GM18873 (cell line): ENCODE measurements at regions not wholly inside any gene's neighbourhood (a gene's known extent, or its start where the extent isn't known, plus 50 kb on each side); places are given as distances from the start of the nearest gene placed in this dataset.

Experiments
- ATAC-seq: cut with Tn5 transposase; IDR thresholded peaks from one replicate; pipeline ENCODE4 v1.9.1; 2021; ENCODE audit warnings: mild to moderate bottlenecking, moderate library complexity, moderate number of reproducible peaks; ENCODE audit not compliant: unreplicated experiment, low FRiP score

GRCh38 chr2:173753441-173753840 lies 211.7 kb downstream of the SP3 start:
- ATAC-seq: no peak

GRCh38 chr2:173754165-173754564 lies 211.0 kb downstream of the SP3 start:
- no peak for ATAC-seq

- no peak for ATAC-seq
Measured at GRCh38 chr2:173754837-173755236, 210.3 kb downstream of the SP3 start.

GRCh38 chr2:173755798-173756197 lies 209.4 kb downstream of the SP3 start:
- ATAC-seq: no peak

GRCh38 chr2:173759959-173760358 lies 205.2 kb downstream of the SP3 start:
- no peak for ATAC-seq

- no peak for ATAC-seq
Measured at GRCh38 chr2:173760553-173760952, 204.6 kb downstream of the SP3 start.

GRCh38 chr2:173761603-173762119 lies 203.5 kb downstream of the SP3 start:
- ATAC-seq: no peak

- ATAC-seq: no peak
Measured at GRCh38 chr2:173762221-173762620, 203.0 kb downstream of the SP3 start.

- no peak for ATAC-seq
Measured at GRCh38 chr2:173762864-173763263, 202.3 kb downstream of the SP3 start.

GRCh38 chr2:173763641-173764040 lies 201.5 kb downstream of the SP3 start:
- no peak for ATAC-seq

- ATAC-seq: no peak
Measured at GRCh38 chr2:173764094-173764493, 201.1 kb downstream of the SP3 start.

- ATAC-seq: no peak
Measured at GRCh38 chr2:173766537-173767289, 198.5 kb downstream of the SP3 start.

- ATAC-seq: no peak
Measured at GRCh38 chr2:173770947-173771678, 194.1 kb downstream of the SP3 start.

GRCh38 chr2:173772205-173772604 lies 193.0 kb downstream of the SP3 start:
- ATAC-seq: no peak

GRCh38 chr2:173773076-173773475 lies 192.1 kb downstream of the SP3 start:
- no peak for ATAC-seq

- no peak for ATAC-seq
Measured at GRCh38 chr2:173775440-173775839, 189.7 kb downstream of the SP3 start.

GRCh38 chr2:173782681-173783080 lies 182.5 kb downstream of the SP3 start:
- no peak for ATAC-seq

- no peak for ATAC-seq
Measured at GRCh38 chr2:173783382-173783781, 181.8 kb downstream of the SP3 start.

- ATAC-seq: no peak
Measured at GRCh38 chr2:173785813-173786212, 179.4 kb downstream of the SP3 start.

GRCh38 chr2:173791502-173791901 lies 173.7 kb downstream of the SP3 start:
- ATAC-seq: no peak

GRCh38 chr2:173792166-173792565 lies 173.0 kb downstream of the SP3 start:
- ATAC-seq: no peak

GRCh38 chr2:173792741-173793140 lies 172.4 kb downstream of the SP3 start:
- ATAC-seq: no peak
